ENCODE measurements at regions not wholly inside any gene's neighbourhood (a gene's known extent, or its start where the extent isn't known, plus 50 kb on each side); places are given as distances from the start of the nearest gene placed in this dataset.
"Not testable (repeated sequence)": the region's sequence is repeated elsewhere in the genome, so short reads cannot be mapped to it uniquely, and the experiment has no call there.

DNA sequence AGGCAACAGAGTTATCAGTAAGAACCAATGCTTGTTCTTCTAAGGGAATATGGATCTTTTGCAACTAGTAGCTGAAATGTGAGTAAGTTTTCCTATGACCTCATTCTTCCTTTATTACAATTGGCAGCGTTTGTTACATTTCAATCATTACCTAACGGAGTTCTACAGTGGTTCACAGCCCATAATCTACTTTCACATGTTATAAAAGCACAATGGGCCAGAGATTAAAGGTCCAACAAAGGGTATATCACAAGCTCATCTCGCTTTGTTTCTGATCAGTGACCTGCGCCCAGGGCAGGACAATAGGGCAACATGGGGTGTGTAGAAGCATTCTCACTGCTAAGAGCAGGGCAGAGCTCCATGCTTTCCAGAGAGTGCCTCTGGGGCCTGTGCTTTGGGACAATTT, 279.9 kb upstream of the DYNLRB2 start:
- TF ChIP-seq, protein P1, sequence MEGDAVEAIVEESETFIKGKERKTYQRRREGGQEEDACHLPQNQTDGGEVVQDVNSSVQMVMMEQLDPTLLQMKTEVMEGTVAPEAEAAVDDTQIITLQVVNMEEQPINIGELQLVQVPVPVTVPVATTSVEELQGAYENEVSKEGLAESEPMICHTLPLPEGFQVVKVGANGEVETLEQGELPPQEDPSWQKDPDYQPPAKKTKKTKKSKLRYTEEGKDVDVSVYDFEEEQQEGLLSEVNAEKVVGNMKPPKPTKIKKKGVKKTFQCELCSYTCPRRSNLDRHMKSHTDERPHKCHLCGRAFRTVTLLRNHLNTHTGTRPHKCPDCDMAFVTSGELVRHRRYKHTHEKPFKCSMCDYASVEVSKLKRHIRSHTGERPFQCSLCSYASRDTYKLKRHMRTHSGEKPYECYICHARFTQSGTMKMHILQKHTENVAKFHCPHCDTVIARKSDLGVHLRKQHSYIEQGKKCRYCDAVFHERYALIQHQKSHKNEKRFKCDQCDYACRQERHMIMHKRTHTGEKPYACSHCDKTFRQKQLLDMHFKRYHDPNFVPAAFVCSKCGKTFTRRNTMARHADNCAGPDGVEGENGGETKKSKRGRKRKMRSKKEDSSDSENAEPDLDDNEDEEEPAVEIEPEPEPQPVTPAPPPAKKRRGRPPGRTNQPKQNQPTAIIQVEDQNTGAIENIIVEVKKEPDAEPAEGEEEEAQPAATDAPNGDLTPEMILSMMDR (IDR thresholded peaks at IDR 0.05; ENCODE audit: insufficient read depth, low read depth, low read length, missing control alignments) = no peak
- no peak overlapping the region for H3K4me3 ChIP-seq (ENCODE audit: low read depth, low read length)

GRCh38 chr16:80259290-80259805, 281.4 kb upstream of the DYNLRB2 start:
- no peak for DNase-seq (ENCODE audit: low read depth)
- TF ChIP-seq, protein P1 (IDR thresholded peaks at IDR 0.05; ENCODE audit: insufficient read depth, low read depth, low read length, missing control alignments) = no peak

More for the DNA sequence above, 279.9 kb upstream of the DYNLRB2 start:
- DNase-seq (ENCODE audit: low read depth) = no peak

GRCh38 chr16:80258407-80258806, 282.4 kb upstream of the DYNLRB2 start:
- TF ChIP-seq, protein P1 (IDR thresholded peaks at IDR 0.05; ENCODE audit: insufficient read depth, low read depth, low read length, missing control alignments) = no peak
- DNase-seq (ENCODE audit: low read depth) = no peak
- no peak overlapping the region for H3K4me3 ChIP-seq (ENCODE audit: low read depth, low read length)

More at GRCh38 chr16:80259290-80259805, 281.4 kb upstream of the DYNLRB2 start:
- H3K4me3 ChIP-seq (ENCODE audit: low read depth, low read length) = no peak overlapping the region

DNA sequence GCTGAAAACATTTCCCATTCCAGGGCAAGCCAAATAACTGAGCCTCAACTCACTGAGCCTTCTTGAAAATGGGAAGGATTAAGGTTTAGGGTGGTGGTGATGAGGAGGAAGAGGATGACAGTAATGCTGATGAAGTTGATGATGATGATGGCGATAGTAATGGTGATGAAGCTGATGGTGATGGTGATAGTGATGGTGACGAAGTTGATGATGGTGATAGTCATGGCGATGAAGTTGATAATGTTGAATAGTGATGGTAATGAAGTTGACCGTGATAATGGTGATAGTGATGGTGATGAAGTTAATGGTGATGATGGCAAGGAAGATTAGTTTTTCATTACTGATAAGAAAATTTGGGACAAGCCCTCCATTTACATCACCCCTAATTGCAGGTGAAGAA, 285.8 kb upstream of the DYNLRB2 start:
- H3K4me3 ChIP-seq (ENCODE audit: low read depth, low read length) = no peak overlapping the region
- TF ChIP-seq, protein P1 (IDR thresholded peaks at IDR 0.05; ENCODE audit: insufficient read depth, low read depth, low read length, missing control alignments) = no peak
- DNase-seq (ENCODE audit: low read depth) = no peak

DNA sequence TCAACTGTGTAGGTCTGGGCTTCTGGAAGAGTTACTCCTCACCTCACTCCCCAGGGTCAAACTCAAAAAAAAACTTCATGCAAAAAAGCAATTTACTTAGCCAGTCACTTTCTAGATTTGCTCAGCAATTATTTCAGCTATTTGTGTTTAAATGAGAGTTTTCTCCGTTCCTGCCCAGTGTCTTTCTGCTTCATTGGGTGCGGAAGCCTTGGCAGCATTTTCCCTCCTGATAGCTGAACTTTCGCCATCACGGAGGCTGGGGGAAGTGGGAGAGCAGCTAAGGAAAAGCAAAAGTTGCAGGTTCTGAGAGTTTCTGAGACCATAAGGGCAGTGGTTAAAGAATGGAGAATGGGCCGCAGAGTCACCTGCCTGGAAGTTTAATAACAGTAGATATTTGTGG, 287.1 kb upstream of the DYNLRB2 start:
- TF ChIP-seq, protein P1 (IDR thresholded peaks at IDR 0.05; ENCODE audit: insufficient read depth, low read depth, low read length, missing control alignments) = no peak
- no peak overlapping the region for H3K4me3 ChIP-seq (ENCODE audit: low read depth, low read length)
- DNase-seq (ENCODE audit: low read depth) = no peak

DNA sequence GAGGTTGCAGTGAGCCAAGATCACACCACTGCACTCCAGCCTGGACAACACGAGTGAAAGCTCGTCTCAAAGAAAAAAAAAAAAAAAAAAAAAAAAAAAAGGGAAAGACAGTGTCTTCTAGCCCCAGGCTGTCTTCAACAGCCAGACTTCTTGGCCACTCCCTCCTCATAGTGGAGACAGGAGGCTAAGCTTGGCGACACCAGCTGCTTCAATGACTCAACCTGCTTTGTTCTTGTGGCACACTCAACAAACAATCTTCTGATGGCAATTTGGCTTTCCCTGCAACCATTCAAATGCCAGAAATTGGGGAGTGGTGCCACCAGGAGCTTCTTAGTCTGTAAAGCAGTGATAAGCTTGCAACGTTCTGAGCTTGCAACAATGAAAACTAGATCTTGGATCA, 290.4 kb upstream of the DYNLRB2 start:
- H3K4me3 ChIP-seq (ENCODE audit: low read depth, low read length) = no peak overlapping the region
- TF ChIP-seq, protein P1 (IDR thresholded peaks at IDR 0.05; ENCODE audit: insufficient read depth, low read depth, low read length, missing control alignments) = no peak
- DNase-seq (ENCODE audit: low read depth) = no peak

GRCh38 chr16:80243303-80243702, 297.5 kb upstream of the DYNLRB2 start:
- not testable (repeated sequence) for H3K4me3 ChIP-seq (ENCODE audit: low read depth, low read length); DNase-seq (ENCODE audit: low read depth)

- not testable (repeated sequence) for H3K4me3 ChIP-seq (ENCODE audit: low read depth, low read length); DNase-seq (ENCODE audit: low read depth)
These were observed 298.5 kb upstream of the DYNLRB2 start for GRCh38 chr16:80242279-80242678.

All from GM12865 (cell line).